NB4 (cell line): ENCODE measurements at regions not wholly inside any gene's neighbourhood (a gene's known extent, or its start where the extent isn't known, plus 50 kb on each side); places are given as distances from the start of the nearest gene placed in this dataset.
"Not testable (repeated sequence)": the region's sequence is repeated elsewhere in the genome, so short reads cannot be mapped to it uniquely, and the experiment has no call there.

Source experiments
- DNase-seq: peaks from one replicate; pipeline ENCODE4 v3.0.0; 2010; ENCODE audit warnings: low read depth
- H3K4me3 ChIP-seq: one replicate; pipeline ENCODE4 v1.5.1; 2011; ENCODE audit warnings: mild to moderate bottlenecking, low read depth, low read length, moderate library complexity
- MYC ChIP-seq: IDR thresholded peaks from 2 replicates; pipeline ENCODE4 v1.6.1; 2011; ENCODE audit warnings: low read depth, low read length
- POLR2A ChIP-seq: IDR thresholded peaks from 2 replicates; pipeline ENCODE4 v1.6.1; 2011; ENCODE audit warnings: mild to moderate bottlenecking; ENCODE audit not compliant: insufficient read length; ENCODE audit errors: extremely low read depth
- TF ChIP-seq, protein P1 (sequence below): IDR thresholded peaks from 2 replicates; pipeline ENCODE4 v1.6.1; 2011; ENCODE audit warnings: low read depth, low read length
- TF ChIP-seq, protein P2 (sequence below): IDR thresholded peaks from one replicate; pipeline ENCODE4 v1.5.1; 2012; ENCODE audit warnings: low read depth, low read length

DNA sequence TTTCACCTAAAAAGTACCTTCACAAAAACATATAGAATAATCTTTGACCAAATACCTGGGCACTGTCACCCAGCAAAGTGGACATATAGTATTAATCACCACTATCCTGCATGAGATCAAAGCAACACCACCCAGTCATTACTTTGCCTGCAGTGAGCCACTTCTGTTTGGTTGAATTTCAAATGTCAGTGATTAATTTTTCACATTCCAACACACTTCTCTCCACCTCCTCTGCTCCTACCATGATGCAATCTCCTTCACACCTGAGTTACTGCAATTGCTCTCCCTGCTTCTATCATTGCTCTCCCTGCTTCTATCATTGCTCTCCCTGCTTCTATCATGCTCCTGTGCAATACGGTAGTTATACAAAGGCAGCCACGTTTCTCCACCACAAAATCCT lies 106.1 kb upstream of the NETO1 start:
- no peak overlapping the region for H3K4me3 ChIP-seq
- TF ChIP-seq, protein P1, sequence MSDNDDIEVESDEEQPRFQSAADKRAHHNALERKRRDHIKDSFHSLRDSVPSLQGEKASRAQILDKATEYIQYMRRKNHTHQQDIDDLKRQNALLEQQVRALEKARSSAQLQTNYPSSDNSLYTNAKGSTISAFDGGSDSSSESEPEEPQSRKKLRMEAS, result no peak
- no peak for TF ChIP-seq POLR2A
- TF ChIP-seq MYC, result no peak
- TF ChIP-seq, protein P2, sequence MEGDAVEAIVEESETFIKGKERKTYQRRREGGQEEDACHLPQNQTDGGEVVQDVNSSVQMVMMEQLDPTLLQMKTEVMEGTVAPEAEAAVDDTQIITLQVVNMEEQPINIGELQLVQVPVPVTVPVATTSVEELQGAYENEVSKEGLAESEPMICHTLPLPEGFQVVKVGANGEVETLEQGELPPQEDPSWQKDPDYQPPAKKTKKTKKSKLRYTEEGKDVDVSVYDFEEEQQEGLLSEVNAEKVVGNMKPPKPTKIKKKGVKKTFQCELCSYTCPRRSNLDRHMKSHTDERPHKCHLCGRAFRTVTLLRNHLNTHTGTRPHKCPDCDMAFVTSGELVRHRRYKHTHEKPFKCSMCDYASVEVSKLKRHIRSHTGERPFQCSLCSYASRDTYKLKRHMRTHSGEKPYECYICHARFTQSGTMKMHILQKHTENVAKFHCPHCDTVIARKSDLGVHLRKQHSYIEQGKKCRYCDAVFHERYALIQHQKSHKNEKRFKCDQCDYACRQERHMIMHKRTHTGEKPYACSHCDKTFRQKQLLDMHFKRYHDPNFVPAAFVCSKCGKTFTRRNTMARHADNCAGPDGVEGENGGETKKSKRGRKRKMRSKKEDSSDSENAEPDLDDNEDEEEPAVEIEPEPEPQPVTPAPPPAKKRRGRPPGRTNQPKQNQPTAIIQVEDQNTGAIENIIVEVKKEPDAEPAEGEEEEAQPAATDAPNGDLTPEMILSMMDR, result no peak
- no peak for DNase-seq

DNA sequence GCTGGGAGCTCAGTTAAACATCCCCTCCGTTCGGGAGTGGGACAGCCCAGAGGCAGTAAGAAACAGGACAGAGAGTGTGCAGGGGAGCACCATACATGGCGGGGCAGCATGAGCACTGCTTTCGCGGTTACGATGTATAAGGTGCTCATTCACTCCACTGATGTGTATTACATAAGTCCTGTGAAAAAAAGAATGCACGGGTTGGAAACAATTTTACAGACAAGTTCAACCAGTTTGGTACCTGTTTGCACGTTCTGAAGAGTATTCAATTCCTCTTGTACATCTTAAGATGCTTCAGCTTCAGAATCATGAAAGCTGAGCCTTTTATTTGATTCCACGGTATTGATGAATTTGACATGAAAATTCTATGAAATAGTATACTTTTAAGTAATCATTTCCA lies 97.8 kb upstream of the NETO1 start:
- no peak for DNase-seq
- H3K4me3 ChIP-seq, result no peak overlapping the region
- TF ChIP-seq, protein P2, result no peak
- TF ChIP-seq, protein P1, result no peak
- TF ChIP-seq POLR2A, result no peak
- no peak for TF ChIP-seq MYC

DNA sequence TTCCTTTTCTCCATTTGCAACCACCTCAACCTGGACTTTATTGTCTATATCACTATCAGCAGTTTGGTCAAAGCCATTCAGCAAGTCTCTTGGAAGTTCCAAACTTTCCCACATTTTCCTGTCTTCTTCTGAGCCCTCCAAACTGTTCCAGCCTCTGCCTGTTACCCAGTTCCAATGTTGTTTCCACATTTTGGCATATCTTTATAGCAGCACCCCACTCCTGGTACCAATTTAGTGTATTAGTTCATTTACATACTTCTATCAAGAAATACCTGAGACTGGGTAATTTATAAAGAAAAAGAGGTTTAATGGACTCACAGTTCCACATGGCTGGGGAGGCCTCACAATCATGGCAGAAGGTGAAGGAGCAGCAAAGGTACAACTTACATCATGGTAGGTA lies 90.4 kb upstream of the NETO1 start:
- not testable (repeated sequence) for H3K4me3 ChIP-seq

DNA sequence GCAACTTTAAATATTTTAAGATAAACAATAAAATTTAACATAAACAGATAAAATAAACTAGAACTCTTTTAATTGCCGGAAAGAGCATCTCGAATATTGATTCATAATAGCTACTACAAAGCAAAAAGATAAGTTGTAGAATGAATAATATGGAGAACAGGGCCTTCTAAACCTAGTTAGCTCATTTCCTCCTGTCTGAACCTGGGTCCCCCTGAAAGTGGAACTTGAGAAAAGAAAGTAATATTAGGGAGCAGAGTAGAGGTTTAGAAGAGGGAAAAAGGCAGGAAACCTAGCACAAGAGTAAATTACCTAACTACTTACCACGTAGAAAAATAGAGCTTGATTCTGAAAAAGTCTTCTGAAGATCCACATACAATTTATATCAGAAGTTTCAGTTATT lies 80.7 kb upstream of the NETO1 start:
- TF ChIP-seq POLR2A, result no peak
- no peak for TF ChIP-seq MYC
- TF ChIP-seq, protein P2, result no peak
- TF ChIP-seq, protein P1, result no peak
- no peak overlapping the region for H3K4me3 ChIP-seq
- no peak for DNase-seq

More for the DNA sequence above, 90.4 kb upstream of the NETO1 start:
- not testable (repeated sequence) for DNase-seq

DNA sequence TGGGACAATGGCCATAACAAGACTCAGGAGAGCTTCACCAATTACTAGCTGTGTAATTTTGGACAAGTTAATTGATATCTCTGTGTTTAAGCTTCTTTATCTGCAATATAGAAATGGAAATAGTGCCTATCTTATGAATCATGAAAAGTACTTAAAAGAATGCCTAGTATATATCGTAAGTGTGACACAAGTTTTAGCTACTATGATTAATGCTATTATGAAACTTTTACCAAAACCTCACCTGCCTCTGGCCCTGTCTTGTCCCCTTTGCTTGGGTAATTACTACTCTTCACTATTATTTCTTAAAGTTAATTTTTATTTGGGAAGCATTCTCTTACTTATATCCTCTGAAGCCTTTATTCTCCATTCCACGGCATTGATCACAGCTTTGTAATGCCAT lies 75.0 kb upstream of the NETO1 start:
- TF ChIP-seq, protein P2, result no peak
- TF ChIP-seq, protein P1, result no peak
- TF ChIP-seq POLR2A, result no peak
- no peak overlapping the region for H3K4me3 ChIP-seq
- DNase-seq, result no peak

DNA sequence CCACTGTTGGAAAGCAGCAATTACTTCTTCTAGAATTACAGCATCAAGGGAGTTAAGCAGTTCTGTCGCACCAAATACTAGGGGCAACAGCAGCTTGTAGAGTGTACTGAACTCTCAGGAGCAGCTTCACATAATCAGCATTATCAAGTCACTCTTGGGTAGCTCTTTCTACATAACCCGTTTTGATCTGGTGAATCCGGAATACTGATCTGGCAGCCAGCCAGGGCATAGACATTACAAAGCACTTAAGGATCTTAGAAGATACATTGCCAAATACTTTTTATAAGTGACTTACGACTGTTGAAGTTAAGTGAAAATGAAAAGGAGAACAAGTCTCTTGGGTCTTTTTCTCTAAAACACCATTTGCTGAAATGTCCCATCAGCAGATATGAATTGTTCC lies 73.2 kb upstream of the NETO1 start:
- H3K4me3 ChIP-seq, result no peak overlapping the region
- TF ChIP-seq, protein P1, result no peak
- TF ChIP-seq MYC (no peak), POLR2A (no peak)
- TF ChIP-seq, protein P2, result no peak
- no peak for DNase-seq

DNA sequence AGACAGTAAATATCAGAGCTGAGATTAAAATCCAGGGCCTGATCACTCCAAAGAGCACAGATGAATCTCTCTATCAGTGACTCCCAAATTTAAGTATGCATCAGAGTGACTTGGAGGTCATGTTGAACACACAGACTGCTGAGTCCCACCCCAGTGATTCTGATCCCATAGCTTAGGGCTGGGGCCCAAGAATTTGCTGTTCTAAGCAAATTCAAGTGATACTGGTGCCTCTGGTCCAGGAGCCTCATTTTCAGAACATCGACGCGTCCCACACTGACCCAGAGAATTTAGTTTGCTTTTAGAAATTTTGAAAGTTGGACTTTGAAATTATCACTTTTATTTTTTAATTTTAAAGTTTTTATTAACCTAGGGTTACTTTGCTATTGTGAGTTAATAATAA lies 72.7 kb upstream of the NETO1 start:
- no peak for TF ChIP-seq POLR2A
- TF ChIP-seq, protein P2, result no peak
- TF ChIP-seq, protein P1, result no peak
- no peak for TF ChIP-seq MYC
- H3K4me3 ChIP-seq, result no peak overlapping the region
- DNase-seq, result no peak
